ENCODE measurements at regions not wholly inside any gene's neighbourhood (a gene's known extent, or its start where the extent isn't known, plus 50 kb on each side); places are given as distances from the start of the nearest gene placed in this dataset.

- TF ChIP-seq SALL2 (CRISPR knock-in tag; IDR thresholded peaks at IDR 0.05) (0 out of 2 replicates have a peak, but pooled peaks have one; percentile 27), NR2C2 (CRISPR knock-in tag; IDR thresholded peaks at IDR 0.05; ENCODE audit: borderline replicate concordance) (peak; percentile 48; the same call in 1 of the 2 replicates), ZMYM2 (CRISPR knock-in tag; IDR thresholded peaks at IDR 0.05) (0 out of 2 replicates have a peak, but pooled peaks have one; percentile 47), FOXJ3 (CRISPR knock-in tag; IDR thresholded peaks at IDR 0.05; ENCODE audit: borderline replicate concordance) (peak; percentile 67; the same call in 1 of the 2 replicates), ZNF563 (CRISPR knock-in tag; IDR thresholded peaks at IDR 0.05) (no peak), CSRNP1 (CRISPR knock-in tag; IDR thresholded peaks at IDR 0.05) (no peak), RBFOX2 (IDR thresholded peaks at IDR 0.05; ENCODE audit: low read depth, low read length) (no peak), U2AF1 (optimal IDR thresholded peaks at IDR 0.05; ENCODE audit: low read depth, low read length) (no peak), MEIS1 (CRISPR knock-in tag; IDR thresholded peaks at IDR 0.05; ENCODE audit: borderline replicate concordance) (no peak), PHF5A (CRISPR knock-in tag; IDR thresholded peaks at IDR 0.05; ENCODE audit: low read depth, unreplicated experiment) (no peak), POLR2AphosphoS2 (IDR thresholded peaks at IDR 0.05; ENCODE audit: low read depth, low read length) (no peak), FOXK1 (CRISPR knock-in tag; IDR thresholded peaks at IDR 0.05; ENCODE audit: borderline replicate concordance, low read depth) (peak; percentile 64; the same call in 1 of the 2 replicates), ZNF446 (CRISPR knock-in tag; IDR thresholded peaks at IDR 0.05) (no peak), ZNF644 (CRISPR knock-in tag; IDR thresholded peaks at IDR 0.05; ENCODE audit: low read depth) (peak; percentile 82), ZNF777 (CRISPR knock-in tag; IDR thresholded peaks at IDR 0.05) (no peak), ZSCAN25 (CRISPR knock-in tag; IDR thresholded peaks at IDR 0.05) (no peak), TFDP1 (CRISPR knock-in tag; IDR thresholded peaks at IDR 0.05; ENCODE audit: borderline replicate concordance) (no peak), ARID2 (CRISPR knock-in tag; IDR thresholded peaks at IDR 0.05; ENCODE audit: borderline replicate concordance) (no peak), ZIK1 (CRISPR knock-in tag; IDR thresholded peaks at IDR 0.05; ENCODE audit: borderline replicate concordance, low read depth) (no peak), SRY (CRISPR knock-in tag; IDR thresholded peaks at IDR 0.05) (no peak), ZNF782 (CRISPR knock-in tag; IDR thresholded peaks at IDR 0.05; ENCODE audit: borderline replicate concordance) (peak; percentile 61; the same call in 1 of the 2 replicates), FOXP1 (IDR thresholded peaks at IDR 0.05) (peak; percentile 79), FOXP1 (CRISPR knock-in tag; IDR thresholded peaks at IDR 0.05) (no peak; the same call in none of the 2 replicates), ZSCAN5A (CRISPR knock-in tag; IDR thresholded peaks at IDR 0.05; ENCODE audit: borderline replicate concordance) (no peak), ZNF619 (CRISPR knock-in tag; IDR thresholded peaks at IDR 0.05) (no peak), SRSF1 (optimal IDR thresholded peaks at IDR 0.05; ENCODE audit: low read depth, low read length) (no peak)
Observed at GRCh38 chr5:143594902-143595818, 191.7 kb upstream of the NR3C1 start (continued).

Measured in HepG2 (cell line).